ENCODE measurements at regions not wholly inside any gene's neighbourhood (a gene's known extent, or its start where the extent isn't known, plus 50 kb on each side); places are given as distances from the start of the nearest gene placed in this dataset.

DNA sequence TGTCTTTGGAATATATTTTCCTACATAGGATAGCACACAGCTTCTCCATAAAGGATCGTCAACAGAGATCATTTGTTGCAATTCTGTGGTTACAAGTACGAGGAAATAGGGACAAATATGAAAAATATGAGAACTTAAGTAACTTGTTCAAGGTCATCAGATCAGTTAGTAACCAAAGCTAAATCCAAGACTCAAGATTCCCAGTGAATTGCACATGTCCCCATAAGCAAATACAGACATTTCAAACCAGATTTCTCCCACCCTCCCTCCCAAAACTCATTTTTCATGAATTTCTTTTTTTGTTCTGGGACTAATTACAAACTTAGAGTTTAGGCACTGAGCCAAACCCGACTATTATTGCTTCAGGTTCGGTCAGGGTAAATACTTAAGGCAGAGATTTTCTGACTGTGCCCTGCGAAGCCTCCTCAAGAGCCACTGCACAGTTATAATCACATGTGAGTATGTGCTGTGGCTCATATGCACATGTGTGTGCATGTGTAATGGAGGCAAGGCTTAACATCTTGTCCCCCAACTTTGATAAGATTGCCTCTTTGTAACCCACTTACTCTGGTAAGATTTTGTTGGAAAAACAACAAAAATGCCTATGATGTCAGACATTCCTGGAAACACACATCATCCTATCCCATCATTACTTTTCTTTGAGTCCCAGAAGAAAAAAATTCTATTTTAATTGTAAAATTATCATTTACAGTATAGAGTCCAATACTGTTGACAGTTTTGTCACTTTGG, 216.2 kb downstream of the CD83 start:
- ATAC-seq = no peak
- POLR2A ChIA-PET = no interaction called here
- TF ChIP-seq, protein P1, sequence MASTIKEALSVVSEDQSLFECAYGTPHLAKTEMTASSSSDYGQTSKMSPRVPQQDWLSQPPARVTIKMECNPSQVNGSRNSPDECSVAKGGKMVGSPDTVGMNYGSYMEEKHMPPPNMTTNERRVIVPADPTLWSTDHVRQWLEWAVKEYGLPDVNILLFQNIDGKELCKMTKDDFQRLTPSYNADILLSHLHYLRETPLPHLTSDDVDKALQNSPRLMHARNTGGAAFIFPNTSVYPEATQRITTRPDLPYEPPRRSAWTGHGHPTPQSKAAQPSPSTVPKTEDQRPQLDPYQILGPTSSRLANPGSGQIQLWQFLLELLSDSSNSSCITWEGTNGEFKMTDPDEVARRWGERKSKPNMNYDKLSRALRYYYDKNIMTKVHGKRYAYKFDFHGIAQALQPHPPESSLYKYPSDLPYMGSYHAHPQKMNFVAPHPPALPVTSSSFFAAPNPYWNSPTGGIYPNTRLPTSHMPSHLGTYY (CRISPR knock-in tag; IDR thresholded peaks at IDR 0.05) = no peak

DNA sequence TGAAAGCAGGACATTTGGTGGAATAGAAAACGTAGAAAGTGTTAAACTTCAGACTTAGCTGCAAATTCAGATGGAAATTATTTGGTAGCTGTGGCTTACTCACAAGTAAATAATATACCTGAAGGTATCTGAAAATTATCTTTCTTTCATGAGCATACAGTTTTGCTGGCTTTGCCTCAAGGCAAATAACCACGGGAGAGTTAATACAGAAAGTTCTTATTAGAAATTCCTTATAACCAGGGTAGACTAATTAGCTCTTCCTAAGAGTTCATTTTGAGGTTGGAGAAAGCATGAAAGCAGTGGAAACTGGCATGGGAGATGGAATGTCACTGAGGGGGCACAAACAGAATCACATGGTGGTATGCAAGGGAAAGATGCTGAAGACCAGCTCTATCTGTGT, 217.5 kb downstream of the CD83 start:
- CTCF ChIA-PET = interaction anchor here (0.7 kb wide), 1 partner anchor 12 kb away, joined by 3 read pairs; no protein-coding TSS in a partner anchor
- Mint-ChIP-seq H3K4me1 (peaks cover 32% of the 10 kb centered on the region), H3K4me3 (no peak overlapping the region), H3K27ac (no peak overlapping the region; the same call in 1 of the 2 replicates), H3K9me3 (no peaks in the 10 kb centered on the region), H3K27me3 (ENCODE audit: low read depth) (no peaks in the 10 kb centered on the region), H3K36me3 (no peaks in the 10 kb centered on the region; the same call in 1 of the 2 replicates)
- DNase-seq (ENCODE audit: low spot score) (no peak), ATAC-seq (no peak)
- no peak for TF ChIP-seq NR3C1 (CRISPR knock-in tag; conservative IDR thresholded peaks at IDR 0.05; ENCODE audit: low read depth)
- no peak for TF ChIP-seq KAT7 (CRISPR knock-in tag; IDR thresholded peaks at IDR 0.05; ENCODE audit: borderline replicate concordance)
- TF ChIP-seq TP53 (CRISPR knock-in tag; IDR thresholded peaks at IDR 0.05) = no peak
- no peak for TF ChIP-seq GTF2I (CRISPR knock-in tag; conservative IDR thresholded peaks at IDR 0.05)
- TF ChIP-seq SMAD3 (CRISPR knock-in tag; IDR thresholded peaks at IDR 0.05; ENCODE audit: borderline replicate concordance) = no peak
- TF ChIP-seq RORB (CRISPR knock-in tag; IDR thresholded peaks at IDR 0.05) = no peak
- TF ChIP-seq JUN (CRISPR knock-in tag; IDR thresholded peaks at IDR 0.05) = no peak
- TF ChIP-seq OVOL2 (CRISPR knock-in tag; IDR thresholded peaks at IDR 0.05; ENCODE audit: borderline replicate concordance) = no peak
- TF ChIP-seq FOXJ3 (CRISPR knock-in tag; IDR thresholded peaks at IDR 0.05; ENCODE audit: borderline replicate concordance) = no peak
- no peak for TF ChIP-seq NR1H2 (CRISPR knock-in tag; IDR thresholded peaks at IDR 0.05)
- POLR2A ChIA-PET = no interaction called here

More for the DNA sequence above, 216.2 kb downstream of the CD83 start:
- Mint-ChIP-seq H3K4me1 (peaks cover 19% of the 10 kb centered on the region), H3K9me3 (0 out of 2 replicates have a peak, but pooled peaks cover 3% of the 10 kb centered on the region), H3K27ac (no peak overlapping the region), H3K4me3 (no peak overlapping the region), H3K36me3 (no peaks in the 10 kb centered on the region; the same call in 1 of the 2 replicates), H3K27me3 (ENCODE audit: low read depth) (no peaks in the 10 kb centered on the region)
- CTCF ChIA-PET = no interaction called here
- no peak for DNase-seq (ENCODE audit: low spot score)

DNA sequence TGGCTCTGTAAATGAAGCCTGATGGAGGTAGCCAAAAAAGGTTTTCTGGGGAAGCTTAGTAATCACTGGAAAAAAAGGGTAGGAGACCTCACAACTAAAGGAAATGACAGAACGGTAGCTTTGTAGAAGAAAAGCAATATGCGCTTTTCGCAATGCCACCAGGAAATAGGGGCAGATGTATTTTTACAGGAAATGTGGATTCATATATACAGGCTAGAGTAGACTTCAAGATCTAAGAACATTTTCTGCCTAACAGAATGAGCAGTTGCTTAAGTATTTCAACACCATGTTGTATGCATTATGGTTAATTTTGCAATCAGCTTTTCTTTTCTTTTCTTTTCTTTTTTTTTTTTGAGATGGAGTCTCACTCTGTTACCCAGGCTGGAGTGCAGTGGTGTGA, 219.6 kb downstream of the CD83 start:
- ATAC-seq = no peak
- DNase-seq (ENCODE audit: low spot score) = no peak
- Mint-ChIP-seq H3K36me3 (no peaks in the 10 kb centered on the region; the same call in 1 of the 2 replicates), H3K27ac (no peak overlapping the region), H3K4me1 (peaks cover 32% of the 10 kb centered on the region), H3K27me3 (ENCODE audit: low read depth) (no peaks in the 10 kb centered on the region), H3K4me3 (no peak overlapping the region), H3K9me3 (no peaks in the 10 kb centered on the region)
- CTCF ChIA-PET = interaction anchor here (1.3 kb wide), 1 partner anchor 20 kb away, joined by 7 read pairs; no protein-coding TSS in a partner anchor
- POLR2A ChIA-PET = no interaction called here
- TF ChIP-seq GTF2I (CRISPR knock-in tag; conservative IDR thresholded peaks at IDR 0.05) (no peak), NFE2L1 (CRISPR knock-in tag; IDR thresholded peaks at IDR 0.05) (no peak), JUN (CRISPR knock-in tag; IDR thresholded peaks at IDR 0.05) (no peak), MXD4 (CRISPR knock-in tag; IDR thresholded peaks at IDR 0.05; ENCODE audit: borderline replicate concordance) (no peak), ZNF138 (CRISPR knock-in tag; conservative IDR thresholded peaks at IDR 0.05) (no peak), RORB (CRISPR knock-in tag; IDR thresholded peaks at IDR 0.05) (no peak), JAZF1 (CRISPR knock-in tag; IDR thresholded peaks at IDR 0.05) (no peak), NFATC4 (CRISPR knock-in tag; IDR thresholded peaks at IDR 0.05) (no peak), ZNF396 (CRISPR knock-in tag; IDR thresholded peaks at IDR 0.05; ENCODE audit: borderline replicate concordance) (no peak), ZNF121 (CRISPR knock-in tag; IDR thresholded peaks at IDR 0.05) (no peak)
- TF ChIP-seq, protein P2, sequence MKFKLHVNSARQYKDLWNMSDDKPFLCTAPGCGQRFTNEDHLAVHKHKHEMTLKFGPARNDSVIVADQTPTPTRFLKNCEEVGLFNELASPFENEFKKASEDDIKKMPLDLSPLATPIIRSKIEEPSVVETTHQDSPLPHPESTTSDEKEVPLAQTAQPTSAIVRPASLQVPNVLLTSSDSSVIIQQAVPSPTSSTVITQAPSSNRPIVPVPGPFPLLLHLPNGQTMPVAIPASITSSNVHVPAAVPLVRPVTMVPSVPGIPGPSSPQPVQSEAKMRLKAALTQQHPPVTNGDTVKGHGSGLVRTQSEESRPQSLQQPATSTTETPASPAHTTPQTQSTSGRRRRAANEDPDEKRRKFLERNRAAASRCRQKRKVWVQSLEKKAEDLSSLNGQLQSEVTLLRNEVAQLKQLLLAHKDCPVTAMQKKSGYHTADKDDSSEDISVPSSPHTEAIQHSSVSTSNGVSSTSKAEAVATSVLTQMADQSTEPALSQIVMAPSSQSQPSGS (CRISPR knock-in tag; IDR thresholded peaks at IDR 0.05; ENCODE audit: borderline replicate concordance, low read depth) = no peak
- TF ChIP-seq, protein P3, sequence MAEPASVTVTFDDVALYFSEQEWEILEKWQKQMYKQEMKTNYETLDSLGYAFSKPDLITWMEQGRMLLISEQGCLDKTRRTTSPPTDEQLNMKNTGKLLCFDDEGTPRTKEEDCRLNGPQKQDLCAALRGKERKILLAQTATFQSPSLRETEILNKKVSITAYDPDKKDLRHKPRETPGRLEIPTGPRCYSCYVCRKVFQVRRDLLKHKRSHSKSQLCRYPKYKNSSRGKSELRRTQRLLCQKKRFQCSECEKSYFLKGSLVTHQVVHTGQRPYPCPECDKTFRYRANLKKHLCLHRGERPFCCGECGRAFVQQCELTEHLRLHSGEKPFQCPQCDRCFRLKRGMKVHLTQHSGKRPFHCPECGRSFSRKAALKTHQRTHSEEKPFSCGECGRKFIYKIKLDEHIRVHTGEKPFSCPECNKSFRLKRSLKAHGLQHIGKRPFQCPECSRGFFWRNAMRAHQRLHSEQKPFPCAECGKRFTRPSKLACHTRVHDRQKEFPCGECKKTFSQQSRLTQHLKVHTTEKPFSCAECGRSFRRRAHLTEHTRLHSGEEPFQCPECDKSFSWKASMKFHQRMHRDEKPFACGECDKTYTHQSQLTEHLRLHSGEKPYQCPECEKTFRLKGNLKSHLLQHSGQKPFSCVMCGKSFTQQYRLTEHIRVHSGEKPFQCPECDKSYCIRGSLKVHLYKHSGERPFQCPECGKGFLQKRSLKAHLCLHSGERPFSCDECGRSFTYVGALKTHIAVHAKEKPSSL (CRISPR knock-in tag; conservative IDR thresholded peaks at IDR 0.05) = no peak
- TF ChIP-seq, protein P4, sequence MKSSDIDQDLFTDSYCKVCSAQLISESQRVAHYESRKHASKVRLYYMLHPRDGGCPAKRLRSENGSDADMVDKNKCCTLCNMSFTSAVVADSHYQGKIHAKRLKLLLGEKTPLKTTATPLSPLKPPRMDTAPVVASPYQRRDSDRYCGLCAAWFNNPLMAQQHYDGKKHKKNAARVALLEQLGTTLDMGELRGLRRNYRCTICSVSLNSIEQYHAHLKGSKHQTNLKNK (CRISPR knock-in tag; IDR thresholded peaks at IDR 0.05) = no peak
